C1 segment of cervical spinal cord (tissue), 14 donors: ENCODE measurements at regions not wholly inside any gene's neighbourhood (a gene's known extent, or its start where the extent isn't known, plus 50 kb on each side); places are given as distances from the start of the nearest gene placed in this dataset.
"Not testable (repeated sequence)": the region's sequence is repeated elsewhere in the genome, so short reads cannot be mapped to it uniquely, and the experiment has no call there.

Source experiments
- DNase-seq, 14 donors: peaks; one replicate each; lab custom pipeline; 2025; lab: John Stamatoyannopoulos, UW

DNA sequence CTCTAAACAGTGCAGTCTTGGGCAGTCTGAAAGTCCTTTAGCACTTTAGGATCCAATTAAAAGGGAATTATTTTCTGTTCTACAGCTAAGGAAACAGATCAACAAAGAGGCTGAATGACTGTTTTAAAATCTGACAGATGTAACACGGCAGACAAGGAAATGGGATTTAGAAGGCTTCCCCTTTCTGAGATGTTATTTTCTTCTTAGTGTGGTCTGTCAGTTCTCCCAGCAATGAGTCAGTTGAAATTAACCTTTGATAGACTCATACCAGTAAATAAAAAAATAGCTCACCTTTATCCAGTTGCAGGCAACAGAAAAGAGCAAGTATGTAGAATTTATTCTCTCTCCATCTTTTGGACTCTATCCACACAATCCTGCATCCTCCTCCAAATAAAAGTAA lies 98.1 kb downstream of the NEDD1 start:
- no peak for DNase-seq

DNA sequence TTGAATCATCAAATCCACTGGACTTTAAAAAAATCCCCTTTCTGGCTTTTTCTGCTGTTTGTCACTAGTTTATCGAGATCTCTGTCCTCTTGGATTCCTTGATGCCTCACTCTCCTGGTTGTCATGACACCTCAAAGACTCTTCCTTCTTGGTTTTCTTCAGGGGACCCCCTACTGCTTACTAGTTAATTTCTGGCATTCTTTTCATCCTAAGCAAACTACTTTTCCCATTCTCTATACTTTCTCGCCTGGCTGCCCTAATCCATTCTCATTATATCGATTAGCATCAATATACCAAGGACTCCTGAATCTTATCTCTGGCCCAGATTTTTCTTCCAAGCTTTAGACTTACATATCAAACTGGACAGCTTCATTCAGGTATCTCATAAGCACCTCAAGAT lies 98.6 kb downstream of the NEDD1 start:
- no peak for DNase-seq

DNA sequence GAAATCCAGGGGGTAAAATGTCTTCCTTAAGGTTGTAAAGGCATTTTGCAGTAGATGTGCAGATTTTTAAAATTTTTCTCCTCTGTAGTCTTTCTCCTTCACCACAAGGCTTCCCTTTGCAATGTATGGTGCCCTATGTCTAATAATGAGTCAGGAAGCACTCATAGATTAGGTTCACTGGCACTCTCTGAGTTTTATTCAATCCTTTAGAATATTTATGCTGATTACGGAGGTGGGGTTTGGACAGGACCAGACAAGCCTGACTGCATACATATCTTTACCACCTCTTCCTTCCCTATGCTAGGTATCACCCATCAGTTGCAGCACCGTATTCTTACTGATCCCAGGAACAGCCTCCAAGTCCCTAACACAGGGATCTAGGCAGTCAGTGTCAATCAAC lies 99.5 kb downstream of the NEDD1 start:
- DNase-seq: no peak

DNA sequence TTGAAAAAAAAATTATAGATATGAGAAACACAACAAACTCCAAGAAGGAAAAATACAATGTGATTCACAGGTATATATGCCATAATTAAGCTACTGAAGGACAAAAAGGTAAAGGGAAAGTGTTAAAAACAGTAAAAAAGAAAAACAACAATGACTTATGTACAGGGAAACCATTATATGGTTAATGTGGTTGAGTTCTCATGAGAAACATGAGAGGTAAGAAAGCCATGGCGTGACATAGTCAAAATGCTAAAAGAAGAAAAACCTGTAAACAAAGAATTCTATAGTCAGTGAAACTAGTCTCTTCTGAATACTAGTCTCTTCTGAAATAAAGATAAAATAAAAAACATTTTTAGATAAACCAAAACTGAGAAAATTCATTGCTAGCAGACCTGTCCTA lies 109.1 kb downstream of the NEDD1 start:
- no peak for DNase-seq

DNA sequence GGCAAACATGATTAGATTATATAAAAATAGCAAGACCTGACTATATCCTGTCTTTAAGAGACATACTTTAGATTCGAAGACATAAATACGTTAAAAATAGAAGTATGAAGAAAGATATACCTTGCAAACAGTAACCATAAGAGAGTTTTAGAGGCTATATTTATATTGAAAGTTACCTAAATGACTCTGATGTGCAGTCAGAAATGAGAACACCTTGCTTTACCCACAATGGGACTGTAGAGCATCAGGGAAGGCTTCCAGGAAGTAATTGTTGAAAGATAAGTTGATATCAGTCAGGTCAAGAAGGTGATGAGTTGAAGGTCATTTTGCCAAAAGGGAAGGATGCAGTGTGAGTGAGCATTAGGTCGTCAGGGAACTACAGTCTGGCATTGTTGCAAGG lies 110.2 kb downstream of the NEDD1 start:
- no peak for DNase-seq

DNA sequence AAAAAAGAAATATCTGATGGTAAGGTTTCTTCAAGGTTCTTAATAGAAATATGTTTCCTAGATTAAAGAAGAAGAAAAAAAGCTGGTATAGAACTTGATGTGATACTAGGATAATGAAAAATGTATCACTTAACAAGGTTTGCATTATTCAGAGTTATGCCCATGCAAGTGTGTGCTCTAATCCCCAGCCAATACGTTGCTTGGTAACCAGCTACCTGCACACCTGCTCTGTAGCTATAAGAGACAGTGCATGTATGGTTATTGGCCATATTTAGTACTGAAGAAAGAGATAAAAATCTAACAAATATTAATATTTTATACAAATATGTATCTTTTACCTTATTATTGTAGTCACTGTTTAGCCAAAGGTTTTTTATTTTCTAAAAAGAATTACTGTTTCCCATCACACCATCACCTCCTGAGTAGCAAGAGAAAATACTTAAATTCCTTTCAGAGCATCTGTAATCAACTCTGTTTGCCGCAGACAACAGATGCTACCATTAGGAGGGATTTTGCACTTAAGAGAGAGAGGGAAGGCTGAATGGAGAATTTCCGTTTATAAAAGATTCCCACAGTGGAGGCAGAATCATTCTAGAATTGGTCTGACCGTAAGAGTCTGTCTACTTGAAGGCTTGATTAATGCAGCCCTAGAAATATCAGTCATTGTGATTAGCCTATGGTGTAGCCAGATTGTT lies 115.6 kb downstream of the NEDD1 start:
- DNase-seq: no peak

DNA sequence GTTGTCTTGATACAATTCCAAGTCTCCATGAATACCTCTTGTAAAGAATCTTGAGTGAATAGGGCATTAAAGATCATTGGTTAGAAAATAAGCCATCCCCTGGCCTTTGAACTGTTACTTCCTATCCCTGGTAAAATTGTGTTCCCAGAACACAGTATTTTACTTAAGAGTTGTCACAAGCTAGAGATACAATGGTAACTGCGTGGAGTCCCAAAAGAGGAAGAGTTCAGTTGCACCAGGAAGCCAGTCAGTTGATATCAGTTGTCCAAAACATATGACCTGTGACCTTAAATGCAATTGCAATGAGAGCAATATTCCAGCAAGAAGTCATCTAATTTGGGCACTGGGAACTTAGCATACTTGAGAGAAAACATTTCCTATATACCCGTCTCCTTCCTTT lies 117.3 kb downstream of the NEDD1 start:
- DNase-seq: no peak

DNA sequence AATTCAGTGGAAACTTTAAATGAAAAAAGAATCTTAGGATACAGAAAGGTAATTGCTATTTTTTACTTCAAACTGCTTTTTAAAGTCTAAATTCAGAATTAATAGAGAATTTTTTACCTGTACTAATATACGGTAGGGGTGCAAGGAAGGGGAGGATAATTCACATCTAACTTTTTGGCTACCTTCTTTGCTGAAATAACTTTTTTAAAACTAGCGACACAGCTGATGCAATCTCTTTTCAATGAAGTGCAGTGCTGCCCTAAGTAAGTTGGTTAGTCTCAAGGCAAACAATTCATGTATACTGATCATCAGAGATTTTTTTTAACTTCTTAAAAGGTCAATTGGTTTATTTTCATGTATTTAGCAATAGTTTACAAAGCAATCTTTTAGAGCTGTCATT lies 119.8 kb downstream of the NEDD1 start:
- DNase-seq: no peak

DNA sequence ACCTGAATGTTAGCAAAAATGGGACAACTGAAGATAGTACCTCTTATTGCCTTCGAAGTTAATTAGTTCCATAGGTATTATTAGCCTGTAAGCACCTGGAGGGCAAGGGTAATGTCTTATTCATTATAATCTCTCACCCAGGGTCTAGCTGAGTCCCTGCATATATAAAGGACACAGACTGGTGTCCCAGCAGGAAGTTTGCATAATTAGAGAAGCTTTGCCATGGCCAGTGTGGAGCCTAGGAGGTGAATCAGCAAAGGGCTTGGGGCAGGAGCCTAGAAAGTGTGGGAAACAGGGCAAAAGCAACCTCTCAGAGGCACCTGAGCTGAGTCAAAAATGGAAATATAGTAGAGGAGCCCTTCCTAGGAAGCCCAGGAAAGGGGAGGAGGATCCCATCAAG lies 120.4 kb downstream of the NEDD1 start:
- no peak for DNase-seq

DNA sequence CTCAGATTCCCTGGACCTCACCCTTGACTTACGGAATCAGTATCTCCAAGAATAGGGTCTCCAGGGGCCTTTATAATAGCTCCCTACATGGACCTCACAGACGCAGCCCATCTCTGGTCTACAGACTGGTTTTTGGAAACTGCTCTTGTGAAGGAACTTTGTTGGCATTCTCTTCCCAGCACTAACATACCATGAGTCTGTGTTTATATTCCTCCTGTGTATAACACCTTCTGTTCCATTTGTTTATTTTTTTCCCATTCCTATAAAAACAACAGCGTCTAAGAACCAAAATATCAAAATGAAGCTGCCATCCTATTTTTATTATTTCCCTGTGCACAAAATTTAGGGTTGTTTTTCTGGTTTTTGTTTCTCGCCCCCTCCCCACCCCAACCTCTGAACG lies 131.1 kb downstream of the NEDD1 start:
- DNase-seq: no peak

DNA sequence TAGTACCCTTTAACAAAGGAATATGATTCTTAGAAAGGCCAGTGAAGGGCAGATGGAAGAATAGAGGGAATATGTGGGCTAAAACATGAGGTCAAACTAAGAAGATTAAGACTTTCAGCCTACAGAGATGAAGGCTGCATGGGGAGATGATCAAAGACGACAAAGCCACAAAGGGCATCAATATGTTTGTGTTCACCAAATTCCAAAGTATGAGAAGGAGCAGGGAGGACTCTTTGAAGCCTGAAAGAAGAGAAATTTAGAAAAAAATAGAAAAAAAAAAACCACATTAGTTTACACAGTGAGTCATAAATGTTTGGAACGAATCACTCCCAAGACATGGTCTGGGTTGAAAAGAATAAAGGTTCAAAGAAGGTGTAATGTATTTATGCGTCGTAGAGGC lies 131.8 kb downstream of the NEDD1 start:
- no peak for DNase-seq

DNA sequence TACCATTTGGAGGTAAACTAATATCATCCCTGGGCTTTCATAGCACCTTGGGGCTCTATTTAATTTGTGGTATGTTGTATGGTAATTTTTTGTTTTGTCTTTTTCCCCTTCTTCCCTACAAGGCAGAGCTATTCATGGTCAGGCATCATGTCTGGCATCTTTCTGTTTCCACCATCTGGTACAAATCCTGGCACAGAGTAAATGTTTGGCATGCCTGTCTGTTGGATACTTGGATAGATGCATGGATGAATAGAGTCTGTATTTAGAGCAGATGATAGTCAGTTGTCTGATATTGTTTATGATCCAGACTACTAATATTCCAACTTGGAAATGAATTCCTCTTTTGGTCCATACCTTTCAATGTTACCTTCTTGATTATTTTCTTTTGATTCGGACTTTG lies 139.8 kb downstream of the NEDD1 start:
- DNase-seq: peak in 1 of 14 donors; percentile 34

DNA sequence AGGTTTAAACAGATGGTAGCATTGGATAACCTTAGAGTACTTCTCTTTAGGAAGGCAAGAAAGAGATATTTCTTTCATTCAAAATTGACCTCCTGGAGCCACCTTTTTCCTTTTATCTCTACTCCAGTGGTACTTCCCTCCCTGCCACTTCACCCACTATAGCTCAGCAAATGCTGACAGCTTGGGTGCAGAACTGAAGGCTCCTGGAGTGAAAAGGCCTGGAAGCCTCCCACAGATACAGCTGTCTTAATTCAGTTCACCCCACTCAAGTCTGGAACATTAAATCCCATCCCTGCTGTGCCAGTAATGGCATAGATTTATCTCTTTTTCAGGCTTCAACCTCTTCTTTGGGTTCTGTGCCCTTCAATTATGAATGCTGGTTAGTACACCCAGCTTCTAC lies 140.3 kb downstream of the NEDD1 start:
- no peak for DNase-seq

DNA sequence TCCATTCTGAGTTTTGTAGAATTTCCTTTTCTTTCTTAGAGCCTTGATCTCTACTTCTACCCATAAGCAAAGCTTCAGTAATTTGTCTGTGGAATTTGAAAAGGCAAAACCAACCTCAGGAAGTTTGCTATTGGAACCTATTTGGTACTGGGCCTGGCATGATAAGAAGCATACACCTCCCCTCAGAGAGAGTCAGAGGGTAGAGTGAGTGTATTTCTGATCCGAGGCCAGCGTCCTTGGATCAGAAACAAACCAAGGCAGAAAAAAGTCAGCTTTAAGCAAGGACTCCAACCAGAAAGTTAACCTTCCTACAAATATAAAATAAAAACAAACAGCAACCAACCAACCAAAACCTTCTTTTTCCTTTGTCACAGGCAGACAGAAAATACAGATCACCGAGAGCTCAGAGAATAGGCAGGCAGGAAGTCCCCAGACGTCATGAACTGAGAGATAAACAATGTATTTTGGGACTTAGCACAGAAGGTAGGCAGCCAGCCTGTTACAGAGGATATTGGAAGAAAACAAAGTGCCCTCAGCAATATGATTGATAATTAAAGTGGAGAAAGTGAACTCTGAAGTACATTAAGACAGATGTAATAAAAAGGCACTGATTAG lies 141.5 kb downstream of the NEDD1 start:
- DNase-seq: no peak

DNA sequence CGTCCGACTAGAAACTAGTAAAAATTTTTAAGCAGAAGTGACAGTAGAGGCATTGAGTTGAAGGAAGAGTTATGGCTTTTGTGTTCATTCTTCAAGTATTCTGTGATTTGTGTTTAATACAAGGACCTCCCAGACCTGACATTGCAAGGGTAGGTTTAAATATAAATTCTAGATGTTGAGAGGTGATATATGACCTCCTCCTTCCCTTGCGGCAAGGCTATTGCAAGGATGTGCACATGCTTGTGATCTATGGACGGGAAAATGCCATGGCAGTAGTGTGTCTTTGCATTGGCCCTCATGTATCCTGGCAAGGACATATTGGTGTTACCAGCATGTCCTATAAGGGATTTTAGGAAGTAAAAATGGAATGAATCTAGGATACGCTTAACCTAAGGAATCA lies 143.5 kb downstream of the NEDD1 start:
- no peak for DNase-seq

DNA sequence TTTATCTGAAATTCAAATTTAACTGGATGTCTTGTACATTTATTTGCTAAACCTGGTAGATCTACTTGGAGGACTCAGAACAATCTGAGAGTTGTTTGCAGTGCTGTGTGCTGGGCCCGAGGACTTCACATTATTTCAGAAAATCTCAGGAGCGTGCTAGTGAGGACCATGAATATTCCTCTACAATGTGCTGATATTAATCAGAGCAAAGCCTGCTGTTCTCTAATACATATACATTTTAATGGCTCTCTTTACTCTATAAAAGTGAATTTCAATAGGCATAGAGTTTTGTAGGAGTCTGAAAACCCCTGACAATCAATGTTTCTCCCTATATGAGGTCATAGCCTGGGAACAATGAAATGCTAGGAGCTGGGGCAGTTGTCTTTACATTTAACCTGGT lies 144.3 kb downstream of the NEDD1 start:
- no peak for DNase-seq

DNA sequence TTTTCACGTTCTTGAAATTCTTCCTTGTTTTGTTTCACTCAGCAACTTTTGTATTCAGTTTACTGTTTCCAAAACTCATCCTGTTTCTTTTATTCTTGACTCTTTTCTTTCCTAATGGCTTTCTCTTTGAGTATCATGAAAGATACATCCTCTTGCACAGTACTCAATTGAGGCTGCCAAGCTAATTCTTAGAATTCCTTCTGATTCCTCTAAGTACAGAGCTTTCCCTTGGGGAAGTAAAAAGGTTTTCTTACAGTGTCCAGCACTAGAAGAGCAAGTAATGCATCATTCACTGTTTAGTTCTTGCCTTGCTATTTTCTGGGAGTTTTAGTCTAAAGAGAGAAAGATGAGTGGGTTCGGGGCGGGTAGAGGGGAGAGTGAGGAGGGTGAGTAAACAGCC lies 154.1 kb downstream of the NEDD1 start:
- DNase-seq: no peak

DNA sequence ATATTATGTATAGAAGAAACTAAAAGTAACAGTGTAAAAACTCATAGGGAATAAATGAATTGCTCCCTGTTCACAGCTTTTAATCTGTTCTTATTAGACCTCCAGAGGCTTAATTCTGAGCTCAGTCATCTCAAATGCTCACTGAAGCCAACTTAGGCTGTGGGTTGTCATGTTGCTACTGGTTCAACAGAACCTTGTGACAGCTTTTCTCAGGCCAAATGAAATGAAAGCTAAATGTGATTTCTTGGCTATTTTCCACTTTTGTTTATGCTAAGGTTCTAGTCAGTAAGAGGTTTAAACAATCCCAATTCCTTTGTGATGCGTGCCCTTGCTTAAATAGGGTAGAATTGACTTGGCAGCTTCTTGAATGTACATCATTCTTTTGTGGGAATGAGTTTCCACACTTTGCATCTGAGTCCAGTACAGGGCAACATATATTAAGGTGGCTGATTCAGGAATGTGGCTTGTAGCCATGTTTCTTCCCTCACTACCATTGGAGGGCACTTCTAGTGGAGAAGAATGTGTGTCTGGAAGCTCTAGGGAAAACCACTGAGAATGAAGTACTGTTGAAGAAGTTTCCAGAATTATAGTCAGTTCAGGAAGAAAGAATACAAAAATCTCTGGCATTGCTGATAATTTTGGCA lies 156.4 kb downstream of the NEDD1 start:
- DNase-seq: no peak

DNA sequence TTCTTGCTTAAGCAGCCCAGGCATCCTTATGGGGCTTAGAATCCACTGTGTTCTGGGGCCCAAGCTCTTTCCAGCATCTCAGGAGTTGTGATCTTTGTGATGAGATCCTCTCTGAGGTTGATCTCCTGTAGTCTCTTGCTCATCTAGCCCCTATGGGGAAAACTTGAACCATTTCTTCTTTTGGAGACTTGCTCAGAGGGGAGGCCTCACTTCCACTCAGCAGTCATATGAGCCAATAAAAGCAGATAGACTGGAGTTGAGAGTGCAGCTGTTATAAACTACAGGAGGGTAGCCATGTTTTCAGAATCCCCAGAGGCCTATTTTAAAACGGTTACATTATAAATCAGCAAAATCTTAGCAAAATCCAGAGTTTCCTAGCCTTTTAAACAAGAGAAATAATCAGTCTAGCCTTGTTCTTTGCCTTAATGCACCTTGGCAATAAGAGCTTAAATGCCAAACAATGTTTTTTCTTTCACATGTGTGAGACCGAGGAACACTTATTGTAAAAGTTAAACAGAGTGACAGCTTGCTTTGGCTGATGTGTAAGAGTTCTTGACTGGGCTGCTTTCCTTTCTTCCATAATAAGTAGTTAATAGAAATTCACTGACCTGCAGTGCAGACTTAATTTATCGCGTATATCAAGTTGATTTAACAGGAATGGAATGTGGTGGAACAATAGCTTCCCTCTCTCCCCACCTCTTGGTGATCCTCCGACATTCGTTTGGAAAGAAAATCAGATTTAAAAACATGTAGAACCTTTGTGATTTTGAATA lies 168.3 kb downstream of the NEDD1 start:
- DNase-seq: no peak

DNA sequence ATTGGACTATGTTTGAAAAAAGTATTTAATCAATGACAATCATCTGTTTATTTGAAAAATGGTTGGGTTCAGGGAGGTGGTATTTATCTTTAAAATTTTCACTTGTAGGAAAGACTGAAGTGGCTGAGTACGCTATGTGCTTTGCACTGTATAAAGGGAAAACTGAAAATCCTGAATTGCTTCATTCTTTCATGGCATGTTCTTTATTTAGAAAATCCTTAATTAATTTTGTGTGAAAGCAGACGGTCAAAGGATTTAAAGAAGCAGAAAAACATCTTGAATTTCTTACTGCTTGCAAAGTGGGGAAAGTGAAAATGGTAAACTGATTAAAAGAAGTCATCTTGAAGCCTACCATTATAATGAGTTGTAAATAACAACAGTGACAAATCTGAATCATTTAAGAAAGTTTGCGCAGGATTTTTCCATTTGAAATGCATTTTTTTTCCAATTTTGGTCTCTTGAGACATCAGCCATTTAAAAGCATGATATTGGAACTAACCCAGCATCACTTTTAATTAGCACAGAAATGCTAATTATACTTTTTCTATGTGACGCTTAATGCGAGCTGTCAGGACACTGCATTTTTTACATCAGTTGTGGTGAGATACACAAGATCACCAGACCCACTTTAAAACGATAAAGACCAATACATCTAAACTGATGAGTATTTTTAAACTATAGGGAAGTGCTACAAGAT lies 169.0 kb downstream of the NEDD1 start:
- DNase-seq: no peak

DNA sequence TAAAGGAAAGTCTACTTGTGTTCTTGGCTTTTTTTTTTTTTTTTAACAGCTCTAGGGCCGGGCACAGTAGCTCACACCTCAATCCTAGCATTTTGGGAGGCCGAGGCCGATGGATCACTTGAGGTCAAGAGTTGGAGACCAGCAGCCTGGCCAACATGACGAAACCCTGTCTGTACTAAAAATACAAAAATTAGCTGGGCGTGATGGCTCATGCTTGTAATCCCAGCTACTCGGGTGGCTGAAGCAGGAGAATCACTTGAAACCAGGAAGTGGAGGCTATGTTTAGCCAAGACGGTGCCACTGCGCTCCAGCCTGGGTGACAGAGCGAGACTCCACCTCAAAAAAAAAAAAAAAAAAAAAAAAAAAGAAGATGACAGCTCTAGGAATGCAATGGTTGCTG lies 169.9 kb downstream of the NEDD1 start:
- DNase-seq: not testable (repeated sequence)

DNA sequence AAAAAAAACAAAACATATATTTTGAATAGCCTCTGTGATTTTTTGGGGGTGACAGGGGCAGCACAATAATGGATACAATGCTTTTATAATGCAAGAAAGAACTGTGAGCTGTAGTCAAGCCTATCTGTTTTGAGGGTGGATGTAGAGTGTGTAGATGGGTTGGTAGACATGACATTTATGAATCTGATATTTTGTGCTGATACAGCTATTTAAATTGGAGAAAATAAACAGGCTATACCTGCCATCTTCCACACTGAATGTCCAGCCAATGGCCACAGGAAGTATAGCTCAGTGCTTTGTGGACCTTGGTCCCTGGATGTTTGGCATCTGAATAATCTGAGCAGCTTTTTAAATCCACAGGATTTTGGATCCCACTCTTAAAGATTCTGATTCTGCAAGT lies 175.0 kb downstream of the NEDD1 start:
- no peak for DNase-seq
